Ishikawa (cell line): ENCODE measurements at regions not wholly inside any gene's neighbourhood (a gene's known extent, or its start where the extent isn't known, plus 50 kb on each side); places are given as distances from the start of the nearest gene placed in this dataset.

Experiments used
- CREB1 ChIP-seq: IDR thresholded peaks from 2 replicates; pipeline ENCODE4 v1.6.1; 2012; ENCODE audit warnings: low read depth
- EGR1 ChIP-seq: IDR thresholded peaks from 2 replicates; pipeline ENCODE4 v1.6.1; 2012
- EP300 ChIP-seq: IDR thresholded peaks from 2 replicates; pipeline ENCODE4 v1.6.1; 2012; ENCODE audit warnings: borderline replicate concordance
- FOXM1 ChIP-seq: IDR thresholded peaks from 2 replicates; pipeline ENCODE4 v1.6.1; 2012; ENCODE audit warnings: low read depth, borderline replicate concordance
- NFIC ChIP-seq: IDR thresholded peaks from 2 replicates; pipeline ENCODE4 v1.6.1; 2012
- RAD21 ChIP-seq: IDR thresholded peaks from 2 replicates; pipeline ENCODE4 v1.6.1; 2012; ENCODE audit warnings: low read depth
- REST ChIP-seq: IDR thresholded peaks from 2 replicates; pipeline ENCODE4 v1.6.1; 2012; ENCODE audit warnings: low read depth, mild to moderate bottlenecking
- TAF1 ChIP-seq: IDR thresholded peaks from 2 replicates; pipeline ENCODE4 v1.6.1; 2012; ENCODE audit warnings: low read depth, mild to moderate bottlenecking
- TEAD4 ChIP-seq: IDR thresholded peaks from 2 replicates; pipeline ENCODE4 v1.6.1; 2012
- YY1 ChIP-seq: IDR thresholded peaks from 2 replicates; pipeline ENCODE4 v1.6.1; 2012; ENCODE audit warnings: low read depth
- ZBTB7A ChIP-seq: IDR thresholded peaks from 2 replicates; pipeline ENCODE4 v1.6.1; 2012; ENCODE audit warnings: low read depth
- TF ChIP-seq, protein P1 (sequence below): IDR thresholded peaks from 2 replicates; pipeline ENCODE4 v1.6.1; 2012
- TF ChIP-seq, protein P2 (sequence below): IDR thresholded peaks from 2 replicates; pipeline ENCODE4 v1.6.1; 2012

GRCh38 chr2:239476757-239477585 is 76.2 kb upstream of the HDAC4 start:
- TF ChIP-seq TAF1 (no peak), EGR1 (no peak), TEAD4 (no peak), RAD21 (no peak), YY1 (no peak), REST (no peak), ZBTB7A (no peak), NFIC (no peak), EP300 (no peak), FOXM1 (no peak), CREB1 (no peak)
- TF ChIP-seq, protein P1, sequence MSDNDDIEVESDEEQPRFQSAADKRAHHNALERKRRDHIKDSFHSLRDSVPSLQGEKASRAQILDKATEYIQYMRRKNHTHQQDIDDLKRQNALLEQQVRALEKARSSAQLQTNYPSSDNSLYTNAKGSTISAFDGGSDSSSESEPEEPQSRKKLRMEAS = no peak
- TF ChIP-seq, protein P2, sequence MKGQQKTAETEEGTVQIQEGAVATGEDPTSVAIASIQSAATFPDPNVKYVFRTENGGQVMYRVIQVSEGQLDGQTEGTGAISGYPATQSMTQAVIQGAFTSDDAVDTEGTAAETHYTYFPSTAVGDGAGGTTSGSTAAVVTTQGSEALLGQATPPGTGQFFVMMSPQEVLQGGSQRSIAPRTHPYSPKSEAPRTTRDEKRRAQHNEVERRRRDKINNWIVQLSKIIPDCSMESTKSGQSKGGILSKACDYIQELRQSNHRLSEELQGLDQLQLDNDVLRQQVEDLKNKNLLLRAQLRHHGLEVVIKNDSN = no peak
